ENCODE measurements at regions not wholly inside any gene's neighbourhood (a gene's known extent, or its start where the extent isn't known, plus 50 kb on each side); places are given as distances from the start of the nearest gene placed in this dataset.
"Not testable (repeated sequence)": the region's sequence is repeated elsewhere in the genome, so short reads cannot be mapped to it uniquely, and the experiment has no call there.

GRCh38 chr9:95391271-95391670 is 73.8 kb upstream of the FANCC start:
- DNase-seq: not testable (repeated sequence)

DNA sequence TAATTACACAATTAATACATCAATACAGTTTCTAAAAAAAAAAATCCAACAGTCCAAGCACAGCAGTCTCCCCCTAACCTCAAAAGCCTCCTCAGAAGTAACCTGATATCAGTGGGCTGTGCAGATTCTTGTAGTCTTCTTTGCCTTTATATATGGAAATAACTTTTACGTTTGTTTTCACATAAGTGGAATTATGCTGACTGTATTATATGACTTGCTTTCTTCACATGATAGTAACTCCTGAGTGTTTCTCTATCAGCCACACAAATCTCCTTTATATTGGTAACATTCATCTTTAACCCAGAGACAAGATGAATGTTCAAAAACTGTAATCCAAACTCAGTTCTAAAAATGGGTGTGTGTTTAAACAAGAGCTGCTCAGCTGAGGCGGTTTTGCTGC is 71.9 kb upstream of the FANCC start:
- no peak for DNase-seq

DNA sequence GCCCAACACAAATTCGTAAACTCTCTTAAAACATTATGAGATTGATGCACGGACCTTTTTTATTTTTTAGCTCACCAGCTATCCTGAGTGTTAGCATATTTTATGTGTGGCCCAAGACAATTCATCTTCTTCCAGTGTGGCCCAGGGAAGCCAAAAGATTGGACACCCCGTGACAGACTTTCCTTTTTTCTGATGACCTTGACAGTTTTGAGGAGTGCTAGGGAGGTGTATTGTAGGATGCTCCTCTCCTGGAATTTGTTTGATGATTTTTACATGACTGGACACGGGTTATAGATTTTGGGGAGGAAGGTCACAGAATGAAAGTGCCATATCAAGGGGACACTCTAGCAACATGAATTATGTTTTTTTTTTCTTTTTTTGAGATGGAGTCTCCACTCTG is 69.3 kb upstream of the FANCC start:
- no peak for DNase-seq

GRCh38 chr9:95385521-95385920 is 68.0 kb upstream of the FANCC start:
- DNase-seq: no peak

DNA sequence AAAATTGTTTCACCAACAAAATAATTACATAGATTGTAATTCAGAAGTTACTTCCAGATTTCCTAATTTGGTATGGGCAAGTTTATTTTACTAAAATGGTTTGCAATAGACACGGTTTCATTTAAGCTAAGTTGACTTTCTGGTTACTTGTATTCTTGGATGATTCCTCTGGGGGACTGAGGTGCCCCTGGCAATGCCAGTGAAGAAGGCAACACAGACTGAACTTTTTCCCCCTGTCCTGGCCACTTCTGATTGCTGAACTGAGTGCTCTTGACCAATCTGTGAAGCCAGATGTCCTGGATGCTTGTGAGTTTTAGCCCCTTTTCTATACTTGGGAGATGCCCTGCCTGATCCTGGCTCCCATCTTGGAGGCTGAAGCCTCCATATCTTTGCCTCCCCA is 66.3 kb upstream of the FANCC start:
- DNase-seq: no peak

GRCh38 chr9:95383185-95383676 is 65.7 kb upstream of the FANCC start:
- no peak for DNase-seq

GRCh38 chr9:95382433-95382832 is 64.9 kb upstream of the FANCC start:
- no peak for DNase-seq

DNA sequence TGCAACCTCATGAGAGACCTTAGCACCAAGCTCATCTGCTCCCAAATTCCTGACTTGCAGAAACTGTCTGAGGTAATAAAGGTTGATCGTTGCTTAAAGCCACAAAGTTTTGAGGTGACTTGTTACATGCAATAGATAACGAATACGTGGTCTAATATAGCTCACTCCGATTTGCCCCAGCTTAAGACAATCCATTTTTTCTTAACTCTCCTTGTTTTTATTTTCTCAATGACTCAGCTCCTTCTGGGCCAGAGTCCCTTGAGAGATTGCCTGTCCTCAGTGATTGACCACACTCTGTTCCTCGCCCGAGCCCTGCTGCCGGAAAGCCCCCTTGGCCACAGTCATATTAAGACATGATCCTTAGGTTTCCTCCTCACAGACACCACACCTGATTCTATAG is 63.7 kb upstream of the FANCC start:
- DNase-seq: no peak

- peak; percentile 4 for DNase-seq
Observed at GRCh38 chr9:95379630-95380029, 62.1 kb upstream of the FANCC start.

DNA sequence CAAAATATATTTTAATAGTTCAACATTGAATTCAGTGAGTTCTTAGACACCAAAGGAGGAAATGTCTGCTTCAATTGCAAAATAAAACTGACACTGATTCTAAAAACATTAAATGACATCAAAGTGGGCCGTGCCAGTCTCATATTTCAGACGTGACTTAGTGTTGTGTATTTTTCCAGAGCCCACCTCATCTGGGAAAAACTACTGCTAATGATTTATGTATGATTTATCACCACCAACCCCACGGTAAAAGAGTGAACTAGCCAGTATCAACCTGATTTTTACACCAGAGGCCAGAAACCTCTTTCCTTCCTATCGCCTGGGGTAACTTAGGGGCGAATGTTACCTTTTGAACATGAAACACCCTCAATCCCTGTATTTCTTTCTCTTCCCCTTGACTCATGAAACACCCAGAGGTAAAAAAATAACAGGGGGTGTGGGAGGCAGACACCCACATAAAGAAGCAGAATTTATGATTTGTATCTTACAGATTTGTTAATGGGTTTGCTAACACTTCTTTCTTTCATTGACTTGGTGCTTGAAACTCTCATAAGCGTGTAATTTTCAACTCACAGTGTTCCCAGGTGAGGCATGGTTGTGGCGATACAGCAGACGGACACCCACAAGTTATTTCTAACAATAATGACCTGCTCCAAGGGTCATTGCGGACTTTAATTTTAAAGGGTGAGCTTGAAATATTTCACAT is 56.4 kb upstream of the FANCC start:
- no peak for DNase-seq

DNA sequence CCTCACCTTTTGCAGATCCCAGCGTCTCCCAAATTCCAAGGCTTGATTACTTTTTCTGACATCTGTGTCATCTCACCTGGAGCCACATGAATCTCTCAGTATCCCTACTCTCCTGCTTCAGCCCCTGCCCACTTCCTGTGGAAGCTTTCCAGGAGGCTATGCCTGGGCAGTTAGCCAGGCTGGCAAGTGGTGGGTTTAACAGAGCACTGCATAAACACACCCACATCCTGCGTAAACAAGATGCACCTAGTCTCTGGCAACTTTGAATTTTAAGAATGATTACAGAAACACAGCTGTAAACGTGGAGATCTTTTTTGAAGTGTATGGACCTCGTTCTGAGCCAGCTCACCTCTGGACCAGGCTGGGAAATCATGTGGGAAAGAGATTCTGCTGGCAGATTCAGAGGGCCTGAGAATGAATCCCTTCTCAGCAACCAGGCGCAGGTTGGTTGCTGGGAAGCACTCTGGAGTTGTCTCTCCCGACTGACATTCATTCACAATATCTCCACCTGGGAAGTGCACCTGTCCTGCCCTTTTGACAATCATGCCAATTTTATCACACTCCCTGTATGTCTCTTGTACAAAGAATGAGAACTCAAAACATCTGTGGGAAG is 55.7 kb upstream of the FANCC start:
- no peak for DNase-seq

DNA sequence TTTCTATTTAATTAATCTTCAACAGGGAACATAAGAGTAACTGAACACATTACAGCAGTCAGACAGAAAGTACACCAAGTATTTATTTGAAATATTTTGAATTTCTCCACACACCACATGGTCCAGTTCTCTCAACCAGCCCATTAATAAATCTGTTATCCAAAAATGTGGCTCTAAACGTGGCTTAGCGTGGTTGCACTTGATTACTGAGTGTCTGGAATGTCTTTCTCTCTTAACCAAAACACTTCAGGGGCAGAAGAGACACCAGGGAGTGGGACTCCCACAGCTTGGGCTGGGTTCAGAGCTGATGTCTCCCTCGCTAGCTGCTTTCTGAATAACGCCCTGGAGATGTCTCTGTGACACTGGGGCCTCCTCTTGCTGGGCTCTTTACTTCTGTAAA is 52.6 kb upstream of the FANCC start:
- no peak for DNase-seq

GRCh38 chr9:95368377-95369160 is 51.1 kb upstream of the FANCC start:
- no peak for DNase-seq

Measured in activated CD4-positive, alpha-beta T cell treated with anti-CD3 and anti-CD28 coated beads, Interleukin-2, amount 50 U/mL, for 1 hour (primary cell).